CD4-positive, alpha-beta T cell treated with Interleukin-21 for 1 hour (primary cell): ENCODE measurements at regions not wholly inside any gene's neighbourhood (a gene's known extent, or its start where the extent isn't known, plus 50 kb on each side); places are given as distances from the start of the nearest gene placed in this dataset.
"Not testable (repeated sequence)": the region's sequence is repeated elsewhere in the genome, so short reads cannot be mapped to it uniquely, and the experiment has no call there.

Experiments
- DNase-seq: peaks from one replicate; pipeline ENCODE4 v3.0.0-alpha.2; 2020

DNA sequence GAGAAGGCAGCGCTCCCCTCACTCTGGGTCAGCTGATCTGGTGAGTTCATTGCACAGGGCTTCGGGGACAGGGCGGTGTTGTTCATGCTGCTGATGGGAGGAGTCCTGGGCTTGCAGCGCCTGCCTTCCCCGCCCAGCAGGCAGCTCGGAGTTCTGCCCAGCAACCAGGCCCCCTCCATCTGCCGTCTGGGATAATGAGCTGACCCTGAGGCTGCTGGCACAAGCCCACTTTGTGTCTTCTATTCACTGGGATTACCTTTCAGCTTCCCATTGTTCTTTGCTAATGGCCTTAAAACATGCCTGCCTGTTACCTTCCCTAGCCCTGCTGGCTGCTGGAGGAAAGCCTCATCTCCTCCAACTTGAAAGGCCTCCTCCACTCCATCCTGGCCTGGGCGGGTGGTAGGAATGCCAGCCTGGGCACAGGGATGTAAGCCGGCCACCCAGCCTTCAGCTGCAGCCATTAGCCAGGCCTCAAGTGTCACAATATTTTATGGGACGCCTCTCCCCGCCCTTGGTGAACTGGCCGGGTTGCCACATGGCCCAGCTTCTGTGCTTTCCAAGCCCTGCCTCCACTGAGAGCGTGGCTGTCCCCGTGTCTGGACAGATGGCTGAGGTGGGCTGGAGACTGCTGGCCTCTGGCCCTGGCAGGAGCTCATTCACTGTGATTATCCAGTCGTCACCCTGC, 70.4 kb downstream of the GADD45G start:
- no peak for DNase-seq

DNA sequence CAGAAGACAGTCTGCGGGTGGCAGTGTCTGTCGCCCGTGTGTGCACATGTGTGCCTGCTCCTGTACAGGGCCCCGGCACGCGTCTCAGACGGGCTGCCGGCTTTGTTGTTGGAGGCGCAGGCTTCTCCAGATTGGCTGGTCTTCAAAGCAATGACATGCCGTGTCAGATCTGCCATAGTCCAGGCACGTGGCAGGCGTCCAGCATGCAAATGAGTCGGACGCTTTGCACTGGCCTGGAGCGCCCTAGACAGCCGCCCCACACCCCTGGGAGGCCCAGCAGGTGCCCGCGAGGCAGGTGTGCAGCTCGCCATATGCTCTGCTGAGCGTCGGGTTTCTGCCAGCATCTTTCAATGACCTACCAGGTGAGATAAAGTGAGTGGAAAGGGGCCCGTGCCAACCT, 71.5 kb downstream of the GADD45G start:
- DNase-seq, result no peak

GRCh38 chr9:89677702-89678395, 73.0 kb downstream of the GADD45G start:
- no peak for DNase-seq

GRCh38 chr9:89678396-89679015, 73.7 kb downstream of the GADD45G start:
- DNase-seq, result no peak

DNA sequence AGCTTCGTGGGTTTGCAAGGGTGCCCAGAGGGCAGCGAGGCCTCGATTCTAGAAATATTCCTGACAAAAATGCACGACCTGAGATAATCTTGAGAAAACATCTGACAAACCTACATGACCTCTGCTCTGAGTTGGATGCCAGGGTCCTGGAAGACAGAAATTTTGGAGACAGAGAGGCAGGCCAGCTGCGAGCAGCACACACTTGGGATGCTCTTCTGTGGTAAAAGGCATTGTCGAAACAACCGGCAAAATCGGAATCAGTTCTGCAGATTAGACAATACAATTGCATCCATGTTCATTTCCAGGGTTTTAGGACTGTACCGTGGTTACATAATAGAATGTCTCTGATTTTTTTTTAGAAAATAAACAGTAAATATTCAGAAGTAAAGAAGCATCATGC, 74.2 kb downstream of the GADD45G start:
- no peak for DNase-seq

GRCh38 chr9:89679581-89679980, 74.8 kb downstream of the GADD45G start:
- no peak for DNase-seq

- DNase-seq, result no peak
Observed at GRCh38 chr9:89680547-89681467, 76.0 kb downstream of the GADD45G start.

DNA sequence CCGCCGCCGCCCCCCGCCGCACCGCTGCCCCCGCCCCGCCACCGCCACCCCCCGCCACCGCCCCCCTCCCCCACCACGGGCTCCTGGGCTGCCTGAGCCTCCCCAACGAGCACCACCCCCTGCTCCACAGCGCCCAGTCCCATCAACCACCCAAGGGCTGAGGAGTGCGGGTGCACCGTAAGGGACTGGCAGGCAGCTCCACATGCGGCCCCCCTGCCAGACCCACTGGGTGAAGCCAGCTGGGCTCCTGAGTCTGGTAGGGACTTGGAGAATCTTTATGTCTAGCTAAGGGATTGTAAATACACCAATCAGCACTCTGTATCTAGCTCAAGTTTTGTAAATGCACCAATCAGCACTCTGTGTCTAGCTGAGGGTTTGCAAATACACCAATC, 76.7 kb downstream of the GADD45G start:
- DNase-seq, result not testable (repeated sequence)

DNA sequence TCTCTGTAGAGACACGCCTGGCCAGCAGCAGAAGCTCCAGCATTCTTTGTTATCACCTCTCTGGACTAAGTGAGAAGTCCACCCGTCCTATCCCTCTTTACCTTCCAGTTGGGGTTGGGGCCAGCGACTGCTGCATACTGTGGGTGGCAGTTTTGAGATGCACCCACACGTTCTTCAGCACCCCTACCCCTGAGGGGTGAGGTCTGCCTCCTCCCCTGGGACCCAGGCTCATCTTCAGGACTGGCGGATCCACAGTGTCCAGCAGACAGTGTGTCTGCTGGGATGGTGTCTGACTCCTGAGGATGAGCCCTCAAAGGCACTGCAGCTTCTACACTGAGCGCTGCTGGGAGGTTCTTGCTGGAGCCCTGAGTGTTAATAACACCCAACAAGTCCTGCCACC, 78.8 kb downstream of the GADD45G start:
- no peak for DNase-seq

GRCh38 chr9:89684218-89684617, 79.4 kb downstream of the GADD45G start:
- no peak for DNase-seq

DNA sequence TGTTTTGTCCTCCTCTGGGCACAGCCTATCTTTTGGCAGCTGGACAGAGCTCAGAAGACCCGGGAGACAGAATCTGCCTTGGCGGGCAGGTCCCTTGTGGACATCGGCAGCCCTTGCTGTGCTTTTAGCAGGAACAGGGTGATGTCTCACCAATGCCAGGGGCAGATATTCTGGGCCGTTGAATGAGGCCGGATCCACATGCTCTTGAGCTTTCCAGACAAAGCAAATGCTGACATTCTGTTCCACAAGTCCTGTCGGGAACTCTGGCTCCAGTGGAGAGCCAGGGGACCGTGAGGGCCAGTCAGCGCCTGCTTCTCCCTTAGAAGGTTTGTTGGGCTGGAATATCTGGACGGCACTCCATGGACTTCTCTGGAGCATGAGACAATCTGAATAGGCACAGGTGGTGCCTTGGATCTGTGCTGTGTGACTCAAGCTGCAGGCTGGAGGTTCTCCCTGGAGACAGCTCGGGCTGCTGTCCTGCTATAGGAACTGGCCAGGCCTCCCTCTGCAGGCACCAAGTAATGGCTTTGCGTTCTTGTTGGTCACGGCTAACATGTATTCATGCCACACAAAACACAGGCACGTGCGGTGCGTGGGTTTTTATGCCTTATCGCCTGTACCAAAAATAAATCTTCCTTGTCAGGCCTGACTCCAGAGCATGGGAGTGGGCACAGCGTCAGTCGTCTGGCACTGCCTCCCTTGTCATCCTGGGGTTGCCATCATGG, 80.3 kb downstream of the GADD45G start:
- DNase-seq, result no peak

DNA sequence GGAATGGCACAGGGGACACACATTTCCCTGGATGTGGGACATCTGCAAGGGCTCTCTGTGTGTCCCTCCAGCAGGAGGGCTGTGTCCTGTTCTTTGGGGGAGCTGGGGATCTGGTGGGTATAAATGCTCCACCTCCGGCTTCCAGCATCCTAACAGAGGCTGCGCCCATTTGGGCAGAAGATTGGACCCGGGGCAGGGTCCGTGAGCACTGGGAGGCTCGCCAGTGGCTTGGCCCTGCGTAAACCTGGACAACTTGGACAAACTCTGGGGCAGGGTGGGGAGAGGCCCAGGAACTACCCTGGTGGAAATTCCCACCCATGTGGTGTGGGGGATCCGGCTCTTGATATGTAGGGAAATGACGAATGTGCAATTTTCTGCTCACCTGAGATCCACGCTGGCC, 80.9 kb downstream of the GADD45G start:
- DNase-seq, result no peak

DNA sequence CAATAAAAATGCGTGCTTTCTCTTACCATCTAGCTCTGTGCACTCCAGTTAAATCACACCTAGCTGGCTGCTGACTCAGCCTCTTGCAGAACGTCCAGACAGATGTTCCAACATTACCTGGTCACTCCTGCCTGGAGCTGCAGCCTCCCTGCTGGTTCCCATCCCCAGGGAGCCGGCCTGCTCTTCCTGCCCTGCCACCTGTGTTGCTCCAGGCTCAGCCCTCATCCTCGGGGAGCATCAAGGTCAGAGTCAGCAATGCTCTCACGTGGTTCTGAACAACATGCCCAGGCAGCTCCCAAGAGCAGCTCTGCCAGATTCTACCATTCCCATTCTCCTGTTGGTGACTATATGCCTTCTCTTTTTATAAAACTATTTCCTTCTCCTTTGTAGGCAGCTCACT, 81.3 kb downstream of the GADD45G start:
- DNase-seq, result no peak

GRCh38 chr9:89686621-89687020, 81.8 kb downstream of the GADD45G start:
- DNase-seq, result no peak

DNA sequence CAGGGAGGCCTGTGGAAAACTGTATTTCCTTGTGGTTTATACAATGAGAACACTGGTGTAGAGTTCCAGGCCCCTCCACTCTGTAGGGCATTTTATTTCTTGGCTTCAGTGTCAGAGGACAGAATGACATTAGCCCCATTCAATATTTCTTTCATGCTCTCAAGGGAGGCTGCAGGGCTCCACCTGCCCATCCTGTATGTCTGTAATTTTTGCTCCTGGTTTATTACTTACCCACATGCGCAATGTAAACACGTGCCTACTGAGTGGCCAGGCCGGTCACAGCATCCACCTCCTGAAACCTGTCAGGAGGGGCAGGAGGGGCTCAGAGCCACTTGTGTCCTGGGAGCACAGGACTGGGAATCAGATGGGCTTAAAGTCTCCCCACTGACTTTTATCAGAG, 82.4 kb downstream of the GADD45G start:
- no peak for DNase-seq

DNA sequence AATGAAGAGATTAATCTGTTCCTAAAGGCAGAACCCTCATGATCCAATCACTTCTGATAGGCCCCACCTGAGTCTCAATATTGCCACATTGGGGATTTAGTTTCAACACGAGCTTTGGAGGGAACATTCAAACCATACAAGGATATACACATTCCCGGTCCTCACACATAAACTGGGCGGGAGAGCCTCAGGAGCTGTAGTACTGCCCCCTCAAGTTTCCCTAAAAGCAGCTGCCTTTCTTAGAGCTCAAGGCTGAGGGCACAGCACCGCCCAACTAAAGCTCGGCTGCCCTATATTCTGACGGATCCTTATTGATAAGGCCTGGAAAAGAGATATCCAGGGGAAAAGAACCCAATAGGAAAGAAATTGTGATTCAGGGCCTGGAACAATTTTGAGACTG, 83.0 kb downstream of the GADD45G start:
- DNase-seq, result no peak

DNA sequence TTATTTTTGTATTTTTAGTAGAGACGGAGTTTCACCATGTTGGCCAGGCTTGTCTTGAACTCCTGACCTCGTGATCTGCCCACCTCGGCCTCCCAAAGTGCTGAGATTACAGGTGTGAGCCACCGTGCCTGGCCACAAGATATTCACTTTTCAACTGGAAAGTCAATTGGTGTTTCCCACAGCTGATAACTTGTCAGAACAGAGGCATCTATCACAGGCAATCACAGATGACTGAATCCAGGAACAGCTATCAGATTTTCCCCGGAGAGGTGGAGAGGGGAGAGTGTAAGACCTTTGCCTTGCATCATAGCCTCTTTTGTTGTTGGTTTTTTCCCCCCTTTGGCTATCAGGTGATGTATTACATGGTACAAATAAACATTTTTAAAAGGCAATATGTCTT, 84.5 kb downstream of the GADD45G start:
- not testable (repeated sequence) for DNase-seq

GRCh38 chr9:89690334-89690912, 85.6 kb downstream of the GADD45G start:
- peak; percentile 19 for DNase-seq

DNA sequence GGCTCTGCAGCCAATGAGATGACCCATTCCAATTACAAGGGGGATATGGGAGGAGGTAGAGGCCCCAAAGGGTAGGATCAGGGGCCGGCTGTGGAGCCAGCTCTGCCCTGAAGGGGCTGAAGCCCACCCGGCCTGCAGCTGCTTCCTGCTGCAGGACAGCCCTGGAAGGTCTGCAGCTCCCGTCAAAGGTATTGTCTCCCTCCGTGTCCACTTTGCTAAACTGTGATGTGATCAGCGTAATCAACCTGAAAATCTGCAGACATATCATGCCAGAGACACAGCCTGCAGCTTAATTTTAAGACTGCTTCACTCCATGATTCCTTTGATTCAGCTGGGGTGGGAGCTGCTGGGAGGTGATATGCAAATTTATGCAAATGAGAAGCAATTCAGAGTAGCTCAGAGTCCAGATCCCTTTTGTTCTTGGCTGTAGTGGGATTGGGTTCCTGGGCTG, 90.7 kb downstream of the GADD45G start:
- DNase-seq, result no peak

DNA sequence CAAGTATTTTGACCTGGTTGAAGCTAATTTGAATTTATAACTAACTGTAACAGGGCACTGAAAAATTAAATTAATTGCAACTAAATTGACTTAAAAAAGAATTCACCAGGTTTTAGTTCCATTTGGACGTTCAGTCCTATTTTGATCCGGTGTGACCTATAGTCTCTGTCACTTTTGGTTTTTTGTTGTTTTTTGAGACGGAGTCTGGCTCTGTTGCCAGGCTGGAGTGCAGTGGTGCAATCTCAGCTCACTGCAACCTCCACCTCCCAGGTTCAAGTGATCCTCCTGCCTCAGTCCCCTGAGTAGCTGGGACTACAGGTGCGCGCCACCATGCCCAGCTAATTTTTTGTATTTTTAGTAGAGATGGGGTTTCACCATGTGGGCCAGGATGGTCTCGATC, 91.2 kb downstream of the GADD45G start:
- not testable (repeated sequence) for DNase-seq

GRCh38 chr9:89696780-89697179, 92.0 kb downstream of the GADD45G start:
- DNase-seq, result no peak

- no peak for DNase-seq
Observed at GRCh38 chr9:89697553-89697952, 92.7 kb downstream of the GADD45G start.
